Upper lobe of left lung (tissue), 4 donors: ENCODE measurements at regions not wholly inside any gene's neighbourhood (a gene's known extent, or its start where the extent isn't known, plus 50 kb on each side); places are given as distances from the start of the nearest gene placed in this dataset.

ENCODE experiments used
- EP300 ChIP-seq, 4 donors: sonication (generic); formaldehyde crosslinking; IDR thresholded peaks; one replicate each; pipeline ENCODE4 v1.5.1; 2017; ENCODE audit warnings: antibody characterized with exemption in 4 of 4, control low read depth in 2 of 4
- POLR2A ChIP-seq, 4 donors: fragments of 450-650 bp; IDR thresholded peaks; one replicate each; pipeline ENCODE4 v1.5.1; 2016 to 2017; ENCODE audit warnings: antibody characterized with exemption in 4 of 4, mild to moderate bottlenecking in 2 of 4
- TF ChIP-seq, protein P1 (sequence below), 6 experiments: fragments of 450-650 bp in 4 of 6; fragments of 200-600 bp in 2 of 6; sonication (generic) in 2 of 6; IDR thresholded peaks; one replicate each; pipeline ENCODE4 v1.5.1; 2016 to 2019; ENCODE audit warnings: antibody characterized with exemption in 6 of 6

DNA sequence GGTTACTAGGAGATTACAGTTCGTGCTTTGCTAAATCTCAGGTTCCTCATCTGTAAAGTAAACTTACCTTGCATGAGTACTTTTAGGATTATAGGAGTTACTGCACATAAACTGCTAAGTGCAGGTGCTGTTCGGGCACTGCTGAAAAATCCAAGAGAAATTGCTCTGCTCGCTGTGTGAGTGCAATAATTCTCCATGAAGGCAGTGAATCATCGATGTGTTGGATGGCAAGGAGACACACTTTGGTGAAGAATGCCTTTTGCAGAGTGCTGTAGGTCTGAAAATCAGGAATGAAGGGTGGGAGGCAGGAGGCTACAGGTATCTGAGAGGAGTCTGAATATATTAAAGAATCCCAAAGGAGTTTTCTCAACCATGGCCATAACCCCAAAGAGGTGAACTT, 113.0 kb downstream of the CHIC2 start:
- TF ChIP-seq, protein P1, sequence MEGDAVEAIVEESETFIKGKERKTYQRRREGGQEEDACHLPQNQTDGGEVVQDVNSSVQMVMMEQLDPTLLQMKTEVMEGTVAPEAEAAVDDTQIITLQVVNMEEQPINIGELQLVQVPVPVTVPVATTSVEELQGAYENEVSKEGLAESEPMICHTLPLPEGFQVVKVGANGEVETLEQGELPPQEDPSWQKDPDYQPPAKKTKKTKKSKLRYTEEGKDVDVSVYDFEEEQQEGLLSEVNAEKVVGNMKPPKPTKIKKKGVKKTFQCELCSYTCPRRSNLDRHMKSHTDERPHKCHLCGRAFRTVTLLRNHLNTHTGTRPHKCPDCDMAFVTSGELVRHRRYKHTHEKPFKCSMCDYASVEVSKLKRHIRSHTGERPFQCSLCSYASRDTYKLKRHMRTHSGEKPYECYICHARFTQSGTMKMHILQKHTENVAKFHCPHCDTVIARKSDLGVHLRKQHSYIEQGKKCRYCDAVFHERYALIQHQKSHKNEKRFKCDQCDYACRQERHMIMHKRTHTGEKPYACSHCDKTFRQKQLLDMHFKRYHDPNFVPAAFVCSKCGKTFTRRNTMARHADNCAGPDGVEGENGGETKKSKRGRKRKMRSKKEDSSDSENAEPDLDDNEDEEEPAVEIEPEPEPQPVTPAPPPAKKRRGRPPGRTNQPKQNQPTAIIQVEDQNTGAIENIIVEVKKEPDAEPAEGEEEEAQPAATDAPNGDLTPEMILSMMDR (IDR thresholded peaks at IDR 0.05): no peak
- no peak for TF ChIP-seq POLR2A (IDR thresholded peaks at IDR 0.05)
- TF ChIP-seq EP300 (IDR thresholded peaks at IDR 0.05): no peak
